GM21526 (cell line): ENCODE measurements at regions not wholly inside any gene's neighbourhood (a gene's known extent, or its start where the extent isn't known, plus 50 kb on each side); places are given as distances from the start of the nearest gene placed in this dataset.
"Not testable (repeated sequence)": the region's sequence is repeated elsewhere in the genome, so short reads cannot be mapped to it uniquely, and the experiment has no call there.

Experiments used
- ATAC-seq: cut with Tn5 transposase; IDR thresholded peaks from one replicate; pipeline ENCODE4 v1.9.1; 2021; ENCODE audit warnings: moderate library complexity; ENCODE audit not compliant: unreplicated experiment, low FRiP score

DNA sequence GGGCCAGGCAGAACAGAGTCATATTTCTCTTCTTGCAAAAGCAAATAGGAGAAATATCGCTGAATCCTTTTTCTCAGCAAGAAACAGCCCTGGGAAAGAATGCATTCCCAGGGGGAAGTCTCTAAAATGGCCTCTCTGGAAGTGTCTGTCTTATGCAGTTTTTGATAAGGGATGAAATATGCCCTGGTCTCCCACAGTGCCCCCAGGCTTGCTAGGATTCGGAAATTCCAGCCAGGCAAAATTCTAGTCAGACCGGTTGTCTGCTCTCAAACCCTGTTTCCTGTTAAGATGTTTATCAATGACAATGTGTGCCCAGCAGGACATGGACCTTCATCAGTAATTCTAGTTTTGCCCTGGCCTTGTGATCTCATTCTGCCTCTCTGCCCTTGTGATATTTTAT, 448.3 kb upstream of the HTR1E start:
- ATAC-seq = not testable (repeated sequence)

DNA sequence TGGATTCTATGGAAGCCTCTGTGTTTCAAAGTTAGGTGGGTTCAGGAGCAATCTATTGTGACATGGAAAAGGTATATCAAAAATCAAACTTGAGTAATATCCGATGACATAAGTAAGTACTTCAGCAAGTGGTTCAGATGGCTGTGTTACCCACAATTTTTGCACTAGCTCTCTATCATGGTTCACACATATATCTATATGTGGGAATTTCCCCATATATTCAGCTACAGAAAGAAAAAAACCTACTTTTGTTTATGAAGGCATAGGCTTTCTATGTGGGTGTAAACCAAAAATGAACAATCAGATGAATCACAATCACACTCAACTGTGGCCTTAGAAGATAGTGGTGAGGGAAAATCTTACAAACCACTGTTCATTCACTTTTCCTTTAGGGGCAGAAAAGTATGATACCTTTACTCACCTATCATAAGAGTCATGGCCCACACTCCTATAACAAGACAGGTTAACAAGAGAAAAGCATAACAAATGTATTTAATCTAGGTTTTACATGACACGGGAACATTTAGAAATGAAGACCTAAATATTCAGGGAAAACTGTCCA, 449.6 kb upstream of the HTR1E start:
- no peak for ATAC-seq

DNA sequence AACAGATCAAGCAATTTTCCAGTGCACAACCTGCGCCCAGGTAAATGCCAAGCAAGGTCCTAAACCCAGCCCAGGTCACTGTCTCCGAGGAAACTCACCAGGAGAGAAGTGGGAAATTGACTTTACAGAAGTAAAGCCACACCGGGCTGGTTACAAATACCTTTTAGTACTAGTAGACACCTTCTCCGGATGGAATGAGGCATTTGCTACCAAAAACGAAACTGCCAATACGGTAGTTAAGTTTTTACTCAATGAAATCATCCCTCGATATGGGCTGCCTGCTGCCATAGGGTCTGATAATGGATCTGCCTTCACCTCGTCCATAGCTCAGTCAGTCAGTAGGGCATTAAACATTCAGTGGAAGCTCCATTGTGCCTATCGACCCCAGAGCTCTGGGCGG, 459.0 kb upstream of the HTR1E start:
- not testable (repeated sequence) for ATAC-seq

DNA sequence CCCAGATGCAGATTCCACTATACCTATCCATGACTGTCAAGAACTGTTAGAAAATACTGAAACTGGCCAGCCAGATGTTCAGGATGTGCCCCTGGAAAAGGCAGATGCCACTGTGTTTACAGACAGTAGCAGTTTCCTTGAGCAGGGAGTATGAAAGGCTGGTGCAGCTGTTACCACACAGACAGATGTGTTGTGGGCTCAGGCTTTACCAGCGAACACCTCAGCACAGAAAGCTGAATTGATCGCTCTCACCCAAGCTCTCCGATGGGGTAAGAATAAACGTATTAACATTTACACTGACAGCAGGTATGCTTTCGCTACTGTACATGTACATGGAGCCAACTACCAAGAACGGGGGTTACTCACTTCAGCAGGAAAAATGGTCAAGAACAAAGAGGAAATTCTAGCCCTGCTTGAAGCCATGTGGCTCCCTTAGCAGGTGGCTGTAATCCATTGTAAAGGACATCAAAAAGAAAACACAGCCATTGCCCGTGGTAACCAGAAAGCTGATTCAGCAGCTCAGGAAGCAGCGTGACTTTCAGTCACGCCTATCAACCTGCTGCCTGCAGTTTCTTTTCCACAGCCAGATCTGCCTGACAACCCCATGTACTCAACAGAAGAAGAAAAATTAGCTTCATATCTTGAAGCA, 459.7 kb upstream of the HTR1E start:
- no peak for ATAC-seq

DNA sequence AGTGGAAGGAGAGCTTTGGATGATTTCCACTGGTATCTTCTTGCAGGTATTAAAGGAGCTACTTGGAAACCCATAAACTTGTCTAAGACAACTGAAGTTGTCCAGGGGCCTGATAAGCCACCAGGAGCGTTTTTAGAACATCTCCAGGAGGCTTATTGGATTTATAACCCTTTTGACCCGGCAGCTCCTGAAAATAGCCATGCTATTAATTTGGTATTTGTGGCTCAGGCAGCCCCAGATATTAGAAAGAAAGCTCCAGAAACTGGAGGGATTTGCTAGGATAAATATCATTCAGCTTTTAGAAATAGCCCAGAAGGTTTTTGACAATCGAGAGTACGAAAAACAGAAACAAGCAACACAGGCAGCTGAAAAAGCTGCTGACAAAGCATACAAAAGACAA, 461.0 kb upstream of the HTR1E start:
- no peak for ATAC-seq

DNA sequence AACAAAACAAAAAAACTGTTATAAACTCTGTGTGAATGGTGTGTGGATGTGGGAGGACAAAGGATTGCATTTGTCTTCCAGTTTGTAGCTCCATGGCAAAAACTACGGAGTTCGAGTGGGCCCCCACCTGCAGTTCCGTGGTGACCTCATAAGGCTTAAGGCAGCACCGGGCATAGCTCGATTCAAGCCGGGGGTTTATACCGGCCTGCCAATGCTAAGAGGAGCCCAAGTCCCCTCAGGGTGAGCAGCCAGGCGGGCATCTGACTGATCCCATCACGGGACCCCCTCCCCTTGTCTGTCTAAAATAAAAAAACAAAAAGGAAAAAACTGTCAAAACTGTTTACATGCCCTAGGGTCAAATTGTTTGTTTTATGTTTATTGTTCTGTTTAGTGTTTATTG, 463.2 kb upstream of the HTR1E start:
- no peak for ATAC-seq

DNA sequence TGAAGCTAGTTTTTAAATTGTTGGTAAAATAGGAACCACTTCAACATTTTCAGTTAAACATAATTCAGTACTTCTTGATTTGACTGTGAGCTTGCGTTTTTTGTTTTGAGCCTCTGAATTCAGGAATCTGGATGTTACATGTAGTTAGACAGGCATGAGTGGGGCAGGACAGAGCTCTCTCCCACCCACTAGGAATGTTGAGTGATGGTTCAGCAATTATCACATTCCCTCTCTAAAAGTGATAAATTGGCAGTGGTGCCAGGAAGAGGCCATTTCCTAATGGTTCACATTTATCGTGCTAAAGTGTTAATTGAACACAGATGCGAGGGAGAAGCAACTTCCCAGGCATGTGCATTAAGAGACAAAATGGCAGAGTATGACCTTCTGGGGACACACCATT, 465.5 kb upstream of the HTR1E start:
- ATAC-seq = no peak

DNA sequence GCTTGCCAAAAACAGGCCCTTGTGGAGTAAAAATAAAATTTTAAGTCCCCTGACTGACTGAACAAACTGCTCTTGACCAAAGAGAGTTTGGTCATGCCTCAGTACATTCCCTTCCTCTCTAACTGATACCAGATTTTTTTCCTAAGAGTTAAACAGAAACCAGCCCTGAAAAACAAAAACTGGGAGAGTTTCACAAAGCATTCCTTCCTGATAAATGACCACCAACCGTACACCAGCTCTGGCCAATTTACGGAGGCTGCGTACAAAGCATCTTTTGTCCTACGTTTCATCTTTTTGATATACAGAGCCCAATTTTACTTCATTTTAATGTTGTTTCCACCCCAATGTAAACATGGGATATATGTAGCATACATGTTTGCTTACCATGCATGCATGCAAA, 477.4 kb upstream of the HTR1E start:
- ATAC-seq = no peak

DNA sequence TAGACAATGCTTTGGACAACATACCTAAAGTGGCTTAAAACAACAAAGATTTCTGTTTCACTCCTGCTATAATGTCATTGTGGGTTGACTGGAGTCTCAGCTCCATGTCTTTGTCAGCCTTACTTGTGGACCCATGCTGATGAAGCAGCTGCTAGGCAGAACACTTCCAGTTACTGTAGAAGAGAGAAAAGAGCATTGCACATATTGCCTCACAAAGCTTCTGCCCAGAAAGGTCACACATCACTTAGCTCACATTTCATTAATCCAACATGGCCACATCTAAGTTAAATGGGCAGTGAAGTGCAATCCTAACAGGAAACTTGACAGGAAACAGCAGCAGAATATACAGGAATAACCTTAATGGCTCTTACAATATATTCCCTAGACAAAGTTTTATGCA, 480.5 kb upstream of the HTR1E start:
- ATAC-seq = no peak

DNA sequence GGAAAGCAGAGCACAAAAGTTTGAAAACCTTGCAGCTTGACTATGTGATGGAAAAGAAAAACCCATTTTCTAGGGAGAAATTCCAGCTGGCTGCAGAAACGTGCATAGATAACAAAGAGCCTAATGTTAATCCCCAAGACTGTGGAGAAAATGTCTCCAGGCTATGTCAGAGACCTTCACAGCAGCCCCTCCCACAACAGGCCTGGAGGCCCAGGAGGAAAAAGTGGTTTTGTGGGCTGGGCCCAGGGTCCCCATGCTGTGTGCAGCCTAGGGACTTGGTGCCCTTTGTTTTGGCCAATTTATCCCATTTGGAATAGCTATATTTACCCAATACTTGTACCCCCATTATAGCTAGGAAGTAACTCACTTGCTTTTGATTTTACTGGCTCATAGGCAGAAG, 484.1 kb upstream of the HTR1E start:
- ATAC-seq = no peak

DNA sequence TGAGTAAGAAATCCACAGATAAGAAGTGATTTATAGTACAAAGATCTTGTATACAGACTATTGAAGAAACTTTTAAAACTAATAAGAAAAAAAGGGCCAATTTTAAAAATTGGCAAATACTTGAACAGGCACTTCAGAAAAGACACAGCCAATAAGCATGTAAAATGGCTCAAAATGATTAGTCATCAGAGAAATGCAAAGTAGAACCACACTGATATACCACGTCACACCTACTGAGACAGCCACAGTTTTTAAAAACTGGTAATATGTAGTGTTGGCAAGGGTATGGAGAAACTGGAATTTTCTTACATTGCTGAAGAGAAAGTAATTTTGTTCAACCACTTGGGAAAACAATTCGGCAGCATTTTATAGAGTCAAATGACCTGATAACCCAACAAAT, 488.9 kb upstream of the HTR1E start:
- no peak for ATAC-seq

DNA sequence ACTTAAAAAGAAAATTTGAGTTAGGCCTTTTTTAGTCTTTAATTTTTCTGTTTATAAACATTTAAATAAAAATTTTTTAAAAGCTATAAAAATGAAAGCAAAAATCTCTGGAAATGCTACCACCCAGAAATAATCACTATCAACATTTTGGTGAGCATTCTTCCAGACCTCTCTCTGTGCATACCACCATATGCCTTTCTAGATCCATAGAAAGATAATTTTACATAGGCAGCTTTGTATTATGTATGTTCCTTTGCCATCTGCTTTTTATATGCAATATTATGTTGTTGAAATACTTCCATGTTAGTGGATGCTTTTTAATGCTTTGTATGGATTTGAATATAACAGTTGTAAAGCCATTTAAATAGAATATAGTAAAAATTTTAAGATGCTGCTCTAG, 496.7 kb upstream of the HTR1E start:
- no peak for ATAC-seq

DNA sequence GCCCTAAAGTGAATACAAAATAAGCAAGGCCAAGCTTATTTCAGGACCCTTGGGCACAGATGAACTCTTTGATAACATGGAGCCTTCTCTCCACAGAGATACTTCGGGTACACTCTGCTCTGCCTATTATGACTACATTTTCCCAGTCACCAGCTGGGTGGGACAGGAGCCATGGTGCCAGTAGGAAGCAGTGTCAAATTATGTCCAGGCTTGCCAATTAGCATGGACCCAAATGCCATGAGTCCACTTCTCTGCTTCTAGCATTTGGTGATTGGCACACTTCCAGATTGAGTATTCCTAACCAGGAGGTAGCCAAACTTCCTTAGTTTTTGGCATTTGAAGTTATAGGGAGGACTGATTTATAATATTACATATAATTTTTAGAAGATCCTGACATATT, 513.8 kb upstream of the HTR1E start:
- no peak for ATAC-seq

DNA sequence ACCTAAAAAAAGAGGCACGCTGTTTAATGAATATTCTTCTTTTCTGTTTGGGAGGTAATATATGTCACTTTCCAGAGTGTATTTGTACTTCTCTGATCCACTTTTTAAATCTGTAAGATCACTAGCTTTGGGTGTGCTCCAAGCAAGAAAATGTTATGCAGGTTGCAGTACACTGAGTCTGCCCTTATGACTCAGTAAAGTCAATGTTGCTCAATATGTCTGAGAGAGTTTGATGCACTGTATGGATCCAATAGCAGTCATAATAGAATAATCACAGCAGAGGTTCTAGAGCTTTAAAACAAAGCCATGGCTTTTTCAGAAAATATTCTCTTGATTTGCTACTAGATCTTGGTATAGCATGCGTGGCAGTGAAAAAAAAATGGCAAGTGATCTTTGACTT, 525.3 kb upstream of the HTR1E start:
- ATAC-seq = no peak

DNA sequence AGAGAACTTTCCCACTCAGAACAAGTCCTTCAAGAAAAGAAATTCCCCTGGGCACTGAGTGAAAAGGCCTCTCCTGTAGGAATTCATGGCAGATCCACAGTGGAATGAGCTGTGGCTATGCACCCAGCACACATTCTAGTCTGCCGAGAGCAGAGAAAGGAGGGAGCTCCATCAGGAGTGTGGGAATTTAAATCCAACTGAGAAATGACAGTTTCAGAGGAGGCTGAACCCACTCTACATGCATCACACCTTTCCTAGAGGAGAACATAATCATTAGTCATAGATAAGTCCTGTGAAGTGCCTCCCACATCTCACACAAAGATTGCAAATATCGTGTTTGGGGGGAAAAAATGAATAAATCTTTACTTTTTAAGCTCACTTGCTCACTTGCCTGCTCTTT, 530.2 kb upstream of the HTR1E start:
- ATAC-seq = no peak

DNA sequence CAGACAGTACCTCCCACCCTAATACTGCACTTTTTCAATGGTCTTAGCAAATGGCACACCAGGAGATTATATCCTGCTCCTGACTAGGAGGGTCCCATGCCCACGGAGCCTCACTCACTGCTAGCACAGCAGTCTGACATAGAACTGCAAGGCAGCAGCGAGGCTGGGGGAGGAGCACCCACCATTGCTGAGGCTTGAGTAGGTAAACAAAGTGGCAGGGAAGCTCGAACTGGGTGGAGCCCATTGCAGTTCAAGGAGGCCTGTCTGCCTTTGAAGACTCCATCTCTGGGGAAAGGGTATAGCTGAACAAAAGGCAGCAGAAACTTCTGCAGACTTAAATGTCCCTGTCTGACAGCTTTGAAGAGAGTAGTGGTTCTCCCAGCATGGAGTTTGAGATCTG, 544.5 kb upstream of the HTR1E start:
- not testable (repeated sequence) for ATAC-seq

DNA sequence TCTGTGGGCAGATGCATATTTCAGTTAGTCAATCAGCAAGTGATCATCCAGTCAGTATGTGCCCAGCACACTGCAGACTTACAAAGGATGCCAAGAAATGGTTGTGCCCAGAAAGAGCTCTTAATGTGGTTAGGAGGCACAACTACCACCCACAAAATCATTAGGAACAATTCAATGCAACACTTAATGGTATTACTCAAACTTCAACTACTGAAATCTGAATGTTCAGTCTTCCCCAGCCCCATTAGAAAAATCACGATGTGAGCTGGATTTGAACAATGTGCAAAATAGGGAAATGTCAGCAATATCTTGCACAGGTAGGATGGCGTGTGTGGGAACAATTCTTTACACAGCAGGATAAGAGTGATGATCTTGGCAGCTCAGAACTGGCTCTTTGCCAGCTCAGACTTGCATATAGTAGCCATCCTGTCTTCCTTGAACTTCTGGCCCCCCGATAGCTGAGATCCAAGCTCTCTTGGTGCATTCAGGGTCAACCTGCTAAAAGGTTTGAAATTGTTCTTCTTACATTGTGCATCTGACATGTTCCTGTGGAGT, 556.7 kb upstream of the HTR1E start:
- no peak for ATAC-seq

DNA sequence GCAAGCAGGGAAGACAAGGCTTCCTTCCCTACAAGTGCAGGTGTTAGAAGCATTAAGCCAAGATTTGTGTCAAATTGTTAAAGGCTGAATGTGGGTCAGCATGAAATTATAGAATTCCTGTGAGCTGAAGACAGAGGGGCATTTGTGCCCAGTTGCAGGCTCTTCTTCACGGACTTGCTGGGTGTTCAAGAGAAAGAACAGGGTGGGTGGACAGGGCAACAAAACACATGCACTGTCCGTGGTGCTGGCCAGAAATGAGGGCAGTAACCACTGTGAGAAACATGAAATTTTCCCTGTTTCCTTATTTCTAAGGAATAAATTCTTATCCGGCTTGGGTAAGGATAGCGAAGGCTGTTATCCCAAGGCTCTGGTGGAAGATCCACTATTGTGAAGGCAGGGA, 579.5 kb upstream of the HTR1E start:
- ATAC-seq = no peak

DNA sequence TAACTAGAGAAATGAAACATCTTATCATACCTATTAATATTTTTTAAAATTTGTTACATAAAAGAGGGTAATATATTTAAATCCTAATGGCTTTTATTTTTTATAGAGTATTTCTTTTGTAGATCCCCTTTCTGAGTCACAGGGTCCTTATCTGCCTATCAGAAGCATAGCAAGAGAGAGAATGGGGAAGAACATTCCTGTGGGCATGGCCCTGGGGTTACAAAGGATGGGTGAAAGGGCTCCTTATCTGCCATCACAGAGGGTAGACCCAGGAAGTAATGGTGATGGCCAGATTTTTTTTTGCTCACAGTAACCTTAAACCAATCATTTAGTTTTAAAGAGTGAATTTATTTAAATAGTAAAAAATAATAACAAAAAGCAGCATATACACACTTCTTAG, 582.1 kb upstream of the HTR1E start:
- ATAC-seq = no peak

DNA sequence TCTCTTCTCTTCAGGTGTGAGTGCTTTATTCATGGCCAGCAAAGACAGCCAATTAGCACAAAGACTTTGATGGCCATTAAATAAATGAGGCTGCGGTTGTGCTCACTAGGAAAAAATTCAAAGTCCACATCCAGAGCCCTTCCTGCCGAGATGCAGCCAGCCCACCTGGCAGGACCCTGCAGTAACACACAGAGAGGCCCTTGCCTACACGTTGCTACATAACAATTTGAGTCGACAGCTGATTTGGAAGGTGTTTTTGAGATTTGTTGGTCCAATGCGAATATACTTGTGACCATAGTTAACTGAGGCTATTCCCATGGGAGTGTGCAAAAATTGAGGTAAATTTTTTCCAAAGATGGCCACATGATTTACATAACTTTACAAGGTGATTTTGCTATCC, 605.4 kb upstream of the HTR1E start:
- ATAC-seq = no peak

DNA sequence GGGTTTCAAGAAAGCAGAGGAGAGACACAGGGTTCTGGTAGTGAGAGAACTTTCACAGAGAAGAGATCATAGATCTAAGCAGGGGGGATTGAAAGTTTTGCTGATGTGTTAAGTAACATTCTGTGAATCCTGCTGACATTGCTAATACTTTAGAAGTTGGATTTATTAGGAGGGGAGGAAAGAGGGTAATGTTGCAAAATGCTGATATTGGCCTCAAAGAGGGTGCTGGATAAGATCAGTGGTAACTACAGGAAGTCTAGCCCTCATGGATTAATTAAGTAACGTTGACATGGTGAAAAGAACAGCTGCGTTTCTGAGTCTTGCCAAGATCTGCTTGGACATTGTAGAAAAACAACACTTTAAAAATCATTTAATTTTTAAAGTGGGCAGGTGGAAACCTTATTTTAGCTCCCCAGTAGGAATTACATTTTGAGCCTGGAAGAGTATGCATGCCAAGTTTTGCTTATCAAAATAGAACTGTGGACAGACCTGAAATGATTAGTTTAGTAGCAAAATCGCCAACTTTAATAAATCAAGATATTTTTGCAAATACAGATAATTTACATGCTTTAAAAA, 606.0 kb upstream of the HTR1E start:
- ATAC-seq = no peak

DNA sequence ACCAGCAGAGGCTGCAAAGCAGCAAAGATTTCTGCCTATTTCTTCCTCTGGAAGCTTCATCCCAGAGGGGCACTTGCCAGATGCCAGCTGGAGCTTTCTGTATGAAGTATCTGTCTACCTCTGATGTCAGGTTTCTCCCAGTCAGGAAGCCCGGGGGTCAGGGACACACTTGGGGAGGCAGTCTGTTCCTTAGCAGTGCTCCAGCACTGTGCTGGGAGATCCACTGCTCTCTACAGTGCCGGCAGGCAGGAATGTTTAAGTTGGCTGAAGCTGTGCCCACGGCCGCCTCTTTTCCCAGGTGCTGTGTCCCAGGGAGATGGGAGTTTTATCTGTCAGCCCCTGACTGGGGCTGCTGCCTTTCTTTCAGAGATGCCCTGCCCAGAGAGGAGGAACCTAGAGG, 631.1 kb upstream of the HTR1E start:
- no peak for ATAC-seq
